HG02870 (cell line): ENCODE measurements at regions not wholly inside any gene's neighbourhood (a gene's known extent, or its start where the extent isn't known, plus 50 kb on each side); places are given as distances from the start of the nearest gene placed in this dataset.

Source experiments
- ATAC-seq: cut with Tn5 transposase; IDR thresholded peaks from one replicate; pipeline ENCODE4 v1.9.1; 2021; ENCODE audit warnings: mild to moderate bottlenecking, moderate library complexity; ENCODE audit not compliant: unreplicated experiment

GRCh38 chr13:80040196-80040980, 300.5 kb downstream of the SPRY2 start:
- ATAC-seq = no peak

- no peak for ATAC-seq
These were observed 301.9 kb downstream of the SPRY2 start for GRCh38 chr13:80039000-80039399.

GRCh38 chr13:80038371-80038770, 302.6 kb downstream of the SPRY2 start:
- no peak for ATAC-seq

GRCh38 chr13:80037505-80037888, 303.4 kb downstream of the SPRY2 start:
- peak; percentile 93 for ATAC-seq

- ATAC-seq = peak; percentile 4
These were observed 304.0 kb downstream of the SPRY2 start for GRCh38 chr13:80036845-80037504.

- ATAC-seq = no peak
These were observed 305.8 kb downstream of the SPRY2 start for GRCh38 chr13:80035096-80035495.

- ATAC-seq = no peak
These were observed 307.0 kb downstream of the SPRY2 start for GRCh38 chr13:80033951-80034350.

- no peak for ATAC-seq
These were observed 307.6 kb downstream of the SPRY2 start for GRCh38 chr13:80033286-80033685.

- ATAC-seq = no peak
These were observed 310.4 kb downstream of the SPRY2 start for GRCh38 chr13:80030491-80030890.

GRCh38 chr13:80029170-80029569, 311.8 kb downstream of the SPRY2 start:
- ATAC-seq = no peak

- no peak for ATAC-seq
These were observed 318.8 kb downstream of the SPRY2 start for GRCh38 chr13:80022146-80022545.

- no peak for ATAC-seq
These were observed 328.7 kb downstream of the SPRY2 start for GRCh38 chr13:80012251-80012650.

- ATAC-seq = no peak
These were observed 329.3 kb downstream of the SPRY2 start for GRCh38 chr13:80011448-80012212.

GRCh38 chr13:80010846-80011245, 330.1 kb downstream of the SPRY2 start:
- no peak for ATAC-seq

- ATAC-seq = no peak
These were observed 330.6 kb downstream of the SPRY2 start for GRCh38 chr13:80010286-80010831.

GRCh38 chr13:80009760-80010159, 331.2 kb downstream of the SPRY2 start:
- no peak for ATAC-seq

GRCh38 chr13:80006940-80007339, 334.0 kb downstream of the SPRY2 start:
- ATAC-seq = no peak

GRCh38 chr13:80001510-80001842, 339.4 kb downstream of the SPRY2 start:
- ATAC-seq = no peak

- no peak for ATAC-seq
These were observed 340.0 kb downstream of the SPRY2 start for GRCh38 chr13:80000684-80001509.

- ATAC-seq = no peak
These were observed 341.3 kb downstream of the SPRY2 start for GRCh38 chr13:79999601-80000000.
